DMS53 treated with DMSO at 0.1 percent for 48 hours (cell line): ENCODE measurements at regions not wholly inside any gene's neighbourhood (a gene's known extent, or its start where the extent isn't known, plus 50 kb on each side); places are given as distances from the start of the nearest gene placed in this dataset.

ENCODE experiments used
- DNase-seq: peaks from one replicate; lab custom pipeline; 2025; ENCODE audit not compliant: unreplicated experiment; lab: John Stamatoyannopoulos, UW

GRCh38 chr14:78071016-78071549, 99.1 kb upstream of the NRXN3 start:
- DNase-seq = no peak

- no peak for DNase-seq
Measured at GRCh38 chr14:78073028-78073427, 97.1 kb upstream of the NRXN3 start.

GRCh38 chr14:78074561-78074960, 95.6 kb upstream of the NRXN3 start:
- no peak for DNase-seq

- DNase-seq = no peak
Measured at GRCh38 chr14:78075033-78075432, 95.1 kb upstream of the NRXN3 start.

- DNase-seq = peak; percentile 58
Measured at GRCh38 chr14:78075555-78076277, 94.5 kb upstream of the NRXN3 start.

GRCh38 chr14:78081245-78081644, 88.9 kb upstream of the NRXN3 start:
- no peak for DNase-seq

- no peak for DNase-seq
Measured at GRCh38 chr14:78083837-78084236, 86.3 kb upstream of the NRXN3 start.

GRCh38 chr14:78086342-78086741, 83.8 kb upstream of the NRXN3 start:
- DNase-seq = no peak

GRCh38 chr14:78088916-78089315, 81.3 kb upstream of the NRXN3 start:
- DNase-seq = no peak

GRCh38 chr14:78090864-78091263, 79.3 kb upstream of the NRXN3 start:
- no peak for DNase-seq

GRCh38 chr14:78091361-78091760, 78.8 kb upstream of the NRXN3 start:
- no peak for DNase-seq

GRCh38 chr14:78092040-78092439, 78.1 kb upstream of the NRXN3 start:
- DNase-seq = no peak

- DNase-seq = no peak
Measured at GRCh38 chr14:78103271-78103670, 66.9 kb upstream of the NRXN3 start.

- no peak for DNase-seq
Measured at GRCh38 chr14:78104160-78104559, 66.0 kb upstream of the NRXN3 start.

GRCh38 chr14:78104655-78105054, 65.5 kb upstream of the NRXN3 start:
- DNase-seq = no peak

GRCh38 chr14:78106381-78106780, 63.8 kb upstream of the NRXN3 start:
- no peak for DNase-seq

- DNase-seq = no peak
Measured at GRCh38 chr14:78107166-78107565, 63.0 kb upstream of the NRXN3 start.

GRCh38 chr14:78119440-78119839, 50.7 kb upstream of the NRXN3 start:
- DNase-seq = no peak
